Activated CD4-positive, alpha-beta T cell treated with anti-CD3 and anti-CD28 coated beads for 36 hours (primary cell): ENCODE measurements at regions not wholly inside any gene's neighbourhood (a gene's known extent, or its start where the extent isn't known, plus 50 kb on each side); places are given as distances from the start of the nearest gene placed in this dataset.

Experiments
- ATAC-seq: fragments of 200-7000 bp; cut with Tn5 transposase; one replicate; pipeline ENCODE4 v1.10.0; 2021; ENCODE audit warnings: mild to moderate bottlenecking, moderate library complexity
- CTCF ChIA-PET: fragments of 350-600 bp; sonication (Branson Sonifier 250); formaldehyde crosslinking; loops from one replicate; lab custom pipeline; 2021; ENCODE audit warnings: antibody characterized with exemption; lab: Charles Lee
- POLR2A ChIA-PET: fragments of 350-600 bp; sonication (Branson Sonifier 250); formaldehyde crosslinking; loops from one replicate; lab custom pipeline; 2021; ENCODE audit warnings: antibody characterized with exemption, inconsistent platforms; lab: Charles Lee
- DNase-seq: peaks from one replicate; pipeline ENCODE4 v3.0.0-alpha.2; 2020
- H3K27ac Mint-ChIP-seq: one replicate; pipeline ENCODE4 v1.8.0; 2021; ENCODE audit warnings: mixed read lengths
- H3K27me3 Mint-ChIP-seq: one replicate; pipeline ENCODE4 v1.8.0; 2021; ENCODE audit warnings: mixed read lengths
- H3K36me3 Mint-ChIP-seq: one replicate; pipeline ENCODE4 v1.8.0; 2021; ENCODE audit warnings: low read depth, mixed read lengths
- H3K4me1 Mint-ChIP-seq: one replicate; pipeline ENCODE4 v1.8.0; 2021; ENCODE audit warnings: mixed read lengths
- H3K4me3 Mint-ChIP-seq: one replicate; pipeline ENCODE4 v1.8.0; 2021; ENCODE audit warnings: mild to moderate bottlenecking, moderate library complexity, mixed read lengths
- H3K9me3 Mint-ChIP-seq: one replicate; pipeline ENCODE4 v1.8.0; 2021; ENCODE audit warnings: low read depth, mixed read lengths
- intact Hi-C, 2 experiments: fragments of 100-400 bp; cut with DNase I in 1 of 2; cut with micrococcal nuclease in 1 of 2; formaldehyde crosslinking; loops; one replicate each; pipeline versions ENCODE4 v1.14.2 to v1.15.1; 2022 to 2024; cut with DNase I, micrococcal nuclease

GRCh38 chr2:120436885-120437603 is 91.1 kb downstream of the INHBB start:
- POLR2A ChIA-PET: no interaction called here
- peak; percentile 58 for DNase-seq
- CTCF ChIA-PET: interaction anchor here (1.4 kb wide), 1 partner anchor 94 kb away, joined by 4 read pairs; no protein-coding TSS in a partner anchor
- H3K4me3 Mint-ChIP-seq: no peak overlapping the region
- no peaks in the 10 kb centered on the region for H3K36me3 Mint-ChIP-seq
- no peaks in the 10 kb centered on the region for H3K9me3 Mint-ChIP-seq
- H3K27me3 Mint-ChIP-seq: peaks cover 20% of the 10 kb centered on the region
- peak; percentile 33 for ATAC-seq
- no peak overlapping the region for H3K27ac Mint-ChIP-seq
- intact Hi-C loops: loop anchor here (1.0 kb wide), 1 partner anchor 94 kb away; no protein-coding TSS in a partner anchor
- peaks cover 2% of the 10 kb centered on the region for H3K4me1 Mint-ChIP-seq

GRCh38 chr2:120437604-120438000 is 91.7 kb downstream of the INHBB start:
- no peak overlapping the region for H3K4me3 Mint-ChIP-seq
- peaks cover 23% of the 10 kb centered on the region for H3K27me3 Mint-ChIP-seq

GRCh38 chr2:120438301-120439066 is 92.5 kb downstream of the INHBB start:
- Mint-ChIP-seq H3K27ac (no peak overlapping the region), H3K4me1 (peaks cover 5% of the 10 kb centered on the region), H3K27me3 (peaks cover 28% of the 10 kb centered on the region), H3K4me3 (no peak overlapping the region), H3K36me3 (no peaks in the 10 kb centered on the region), H3K9me3 (no peaks in the 10 kb centered on the region)
- POLR2A ChIA-PET: no interaction called here
- DNase-seq: no peak
- intact Hi-C loops: no loop called here
- CTCF ChIA-PET: interaction anchor here (0.7 to 1.4 kb wide), 2 partner anchors 95 to 295 kb away, joined by 4 to 5 read pairs; no protein-coding TSS in a partner anchor
- no peak for ATAC-seq

More at GRCh38 chr2:120437604-120438000, 91.7 kb downstream of the INHBB start:
- Mint-ChIP-seq H3K4me1 (peaks cover 5% of the 10 kb centered on the region), H3K36me3 (no peaks in the 10 kb centered on the region), H3K27ac (no peak overlapping the region), H3K9me3 (no peaks in the 10 kb centered on the region)
- ChIA-PET CTCF (interaction anchor here (1.4 kb wide), 1 partner anchor 94 kb away, joined by 4 read pairs; no protein-coding TSS in a partner anchor), POLR2A (no interaction called here)
- no peak for DNase-seq
- intact Hi-C loops: loop anchor here (1.0 kb wide), 1 partner anchor 94 kb away; no protein-coding TSS in a partner anchor
- ATAC-seq: no peak

GRCh38 chr2:120439067-120439368 is 93.1 kb downstream of the INHBB start:
- H3K27ac Mint-ChIP-seq: no peak overlapping the region
- intact Hi-C loops: no loop called here
- H3K9me3 Mint-ChIP-seq: no peaks in the 10 kb centered on the region
- no peak overlapping the region for H3K4me3 Mint-ChIP-seq
- H3K36me3 Mint-ChIP-seq: no peaks in the 10 kb centered on the region
- CTCF ChIA-PET: interaction anchor here (0.7 to 1.2 kb wide), 2 partner anchors 95 to 295 kb away, joined by 4 to 5 read pairs; no protein-coding TSS in a partner anchor
- peaks cover 5% of the 10 kb centered on the region for H3K4me1 Mint-ChIP-seq
- POLR2A ChIA-PET: no interaction called here
- peaks cover 34% of the 10 kb centered on the region for H3K27me3 Mint-ChIP-seq
- ATAC-seq (no peak), DNase-seq (no peak)

GRCh38 chr2:120439637-120440384 is 93.9 kb downstream of the INHBB start:
- no peak for ATAC-seq
- intact Hi-C loops: no loop called here
- Mint-ChIP-seq H3K36me3 (no peaks in the 10 kb centered on the region), H3K27me3 (peaks cover 40% of the 10 kb centered on the region), H3K27ac (no peak overlapping the region), H3K4me1 (peaks cover 5% of the 10 kb centered on the region), H3K4me3 (no peak overlapping the region), H3K9me3 (no peaks in the 10 kb centered on the region)
- POLR2A ChIA-PET: no interaction called here
- no peak for DNase-seq
- CTCF ChIA-PET: interaction anchor here (0.7 to 1.2 kb wide), 2 partner anchors 96 to 294 kb away, joined by 4 to 5 read pairs; no protein-coding TSS in a partner anchor

- intact Hi-C loops: no loop called here
- H3K27ac Mint-ChIP-seq: no peak overlapping the region
- H3K9me3 Mint-ChIP-seq: no peaks in the 10 kb centered on the region
- ChIA-PET CTCF (no interaction called here), POLR2A (no interaction called here)
- ATAC-seq (no peak), DNase-seq (no peak)
- no peaks in the 10 kb centered on the region for H3K36me3 Mint-ChIP-seq
- peaks cover 40% of the 10 kb centered on the region for H3K27me3 Mint-ChIP-seq
- H3K4me1 Mint-ChIP-seq: peaks cover 5% of the 10 kb centered on the region
- no peak overlapping the region for H3K4me3 Mint-ChIP-seq
Observed at GRCh38 chr2:120440521-120441350, 94.8 kb downstream of the INHBB start.

GRCh38 chr2:120441351-120441700 is 95.4 kb downstream of the INHBB start:
- CTCF ChIA-PET: no interaction called here
- H3K27me3 Mint-ChIP-seq: peaks cover 40% of the 10 kb centered on the region
- POLR2A ChIA-PET: no interaction called here

GRCh38 chr2:120441744-120442471 is 96.0 kb downstream of the INHBB start:
- Mint-ChIP-seq H3K4me1 (peaks cover 5% of the 10 kb centered on the region), H3K36me3 (no peaks in the 10 kb centered on the region), H3K4me3 (peak overlapping the region; percentile 44), H3K27ac (no peak overlapping the region), H3K9me3 (no peaks in the 10 kb centered on the region), H3K27me3 (peaks cover 40% of the 10 kb centered on the region)
- DNase-seq (peak; percentile 30), ATAC-seq (no peak)
- CTCF ChIA-PET: no interaction called here
- intact Hi-C loops: no loop called here
- POLR2A ChIA-PET: no interaction called here

More at GRCh38 chr2:120441351-120441700, 95.4 kb downstream of the INHBB start:
- Mint-ChIP-seq H3K36me3 (no peaks in the 10 kb centered on the region), H3K4me3 (no peak overlapping the region), H3K9me3 (no peaks in the 10 kb centered on the region), H3K4me1 (peaks cover 5% of the 10 kb centered on the region), H3K27ac (no peak overlapping the region)
- intact Hi-C loops: no loop called here
- ATAC-seq (no peak), DNase-seq (no peak)

- Mint-ChIP-seq H3K36me3 (no peaks in the 10 kb centered on the region), H3K4me1 (peaks cover 5% of the 10 kb centered on the region), H3K4me3 (peak overlapping the region; percentile 44), H3K27me3 (peaks cover 40% of the 10 kb centered on the region), H3K9me3 (no peaks in the 10 kb centered on the region), H3K27ac (no peak overlapping the region)
- CTCF ChIA-PET: no interaction called here
- DNase-seq (no peak), ATAC-seq (no peak)
- POLR2A ChIA-PET: no interaction called here
- intact Hi-C loops: no loop called here
Observed at GRCh38 chr2:120442541-120442922, 96.6 kb downstream of the INHBB start.

GRCh38 chr2:120442923-120443571 is 97.1 kb downstream of the INHBB start:
- DNase-seq (peak; percentile 64), ATAC-seq (peak; percentile 91)
- Mint-ChIP-seq H3K27ac (no peak overlapping the region), H3K9me3 (no peaks in the 10 kb centered on the region), H3K4me1 (peaks cover 5% of the 10 kb centered on the region), H3K4me3 (peak overlapping the region; percentile 44), H3K27me3 (peaks cover 40% of the 10 kb centered on the region), H3K36me3 (no peaks in the 10 kb centered on the region)
- ChIA-PET CTCF (no interaction called here), POLR2A (no interaction called here)
- intact Hi-C loops: no loop called here
